GM12878 (cell line): ENCODE measurements at regions not wholly inside any gene's neighbourhood (a gene's known extent, or its start where the extent isn't known, plus 50 kb on each side); places are given as distances from the start of the nearest gene placed in this dataset.

Experiments used
- ATAC-seq: fragments of 200-7000 bp; cut with Tn5 transposase; 3 replicates; pipeline ENCODE4 v1.9.1; 2020; ENCODE audit warnings: mild to moderate bottlenecking, moderate library complexity
- BruUV-seq: library from RNA; stranded (reverse); fragments of 400-500 nt; replicated peaks from 2 replicates; lab custom pipeline; 2021; lab: Mats Ljungman, UMichigan
- CTCF ChIA-PET: fragments of 300-600 bp; sonication (Branson Sonifier 250); formaldehyde crosslinking; extraction: SDS; loops from one replicate; lab custom pipeline; 2021; ENCODE audit warnings: inconsistent platforms; lab: Yijun Ruan, JAX
- POLR2A ChIA-PET: fragments of 350-600 bp; formaldehyde crosslinking; extraction: SDS; loops from one replicate; lab custom pipeline; 2021; ENCODE audit warnings: inconsistent platforms; lab: Charles Lee
- RAD21 ChIA-PET: fragments of 300-600 bp; sonication (Branson Sonifier 250); formaldehyde crosslinking; loops from one replicate; lab custom pipeline; 2023; ENCODE audit warnings: antibody characterized with exemption; ENCODE audit not compliant: unreplicated experiment; lab: Charles Lee
- SMC1A ChIA-PET: fragments of 300-600 bp; sonication (Branson Sonifier 250); formaldehyde crosslinking; loops from one replicate; lab custom pipeline; 2023; ENCODE audit not compliant: unreplicated experiment, uncharacterized antibody; lab: Charles Lee
- DNase-seq: peaks from one replicate; pipeline ENCODE4 v3.0.0-alpha.2; 2011; ENCODE audit warnings: low read depth, low spot score
- FAIRE-seq: peaks from 3 replicates; lab custom pipeline; 2011; peaks lifted over from hg19 to GRCh38; lab: Jason Lieb, UNC
- H2AFZ ChIP-seq: 2 replicates; pipeline ENCODE4 v1.6.0; 2011; ENCODE audit warnings: low read depth, low read length, control low read depth; ENCODE audit not compliant: control insufficient read depth
- H3K27ac ChIP-seq: 2 replicates; pipeline ENCODE4 v1.5.1; 2011; ENCODE audit warnings: control low read depth; ENCODE audit not compliant: control insufficient read depth, insufficient read depth
- H3K27me3 ChIP-seq, 2 experiments: replicated peaks in 1 of 2; 2 replicates each; pipeline versions ENCODE4 v1.6.0 to v1.6.1; 2011; ENCODE audit warnings: low read length in 1 of 2; ENCODE audit not compliant: control insufficient read depth in 2 of 2, insufficient read depth in 2 of 2
- H3K36me3 ChIP-seq, 2 experiments: 2 replicates each; pipeline ENCODE4 v1.5.1; 2011; ENCODE audit warnings: low read length in 1 of 2; ENCODE audit not compliant: control insufficient read depth in 2 of 2, insufficient read depth in 2 of 2
- H3K4me1 ChIP-seq: 2 replicates; pipeline ENCODE4 v1.6.1; 2011; ENCODE audit warnings: mild to moderate bottlenecking, low read length, moderate library complexity, mixed read lengths; ENCODE audit not compliant: control insufficient read depth, insufficient read depth
- H3K4me2 ChIP-seq: 2 replicates; pipeline ENCODE4 v1.6.0; 2011; ENCODE audit warnings: control low read depth; ENCODE audit not compliant: control insufficient read depth, insufficient read depth
- H3K4me3 ChIP-seq: fragments of 200-600 bp; sonication (generic); 2 replicates; pipeline ENCODE4 v1.5.1; 2016
- H3K79me2 ChIP-seq: 2 replicates; pipeline ENCODE4 v1.6.0; 2011; ENCODE audit warnings: low read length; ENCODE audit not compliant: control insufficient read depth, insufficient read depth
- H3K9ac ChIP-seq: 2 replicates; pipeline ENCODE4 v1.8.0; 2011; ENCODE audit warnings: low read length, control low read depth, mixed read lengths; ENCODE audit not compliant: control insufficient read depth, insufficient read depth
- H3K9me3 ChIP-seq: replicated peaks from 3 replicates; pipeline ENCODE4 v1.5.1; 2011; ENCODE audit warnings: mild to moderate bottlenecking, low read length; ENCODE audit not compliant: control insufficient read depth, insufficient read depth
- H4K20me1 ChIP-seq: 2 replicates; pipeline ENCODE4 v1.6.0; 2011; ENCODE audit not compliant: control insufficient read depth, insufficient read depth
- BACH1 ChIP-seq: fragments of 450-650 bp; IDR thresholded peaks from 2 replicates; pipeline ENCODE4 v1.6.1; 2017; ENCODE audit warnings: mild to moderate bottlenecking, borderline replicate concordance
- BHLHE40 ChIP-seq, 2 experiments: fragments of 450-650 bp in 1 of 2; IDR thresholded peaks; 2 replicates each; pipeline ENCODE4 v1.6.1; 2011 to 2017; ENCODE audit warnings: low read depth in 2 of 2, borderline replicate concordance in 1 of 2, improper control_type of control experiment in 1 of 2, low read length in 1 of 2, mild to moderate bottlenecking in 1 of 2
- CHD2 ChIP-seq: IDR thresholded peaks from 2 replicates; pipeline ENCODE4 v1.6.1; 2011; ENCODE audit warnings: low read depth, low read length, improper control_type of control experiment, borderline replicate concordance
- HCFC1 ChIP-seq: fragments of 150-350 bp; IDR thresholded peaks from 2 replicates; pipeline ENCODE4 v1.6.1; 2014; ENCODE audit warnings: low read length
- HDAC6 ChIP-seq: fragments of 200-600 bp; sonication (generic); IDR thresholded peaks from one replicate; pipeline ENCODE4 v1.8.0; 2017; ENCODE audit warnings: antibody characterized with exemption; ENCODE audit not compliant: unreplicated experiment
- NFXL1 ChIP-seq: fragments of 450-650 bp; IDR thresholded peaks from 2 replicates; pipeline ENCODE4 v1.6.1; 2017; ENCODE audit warnings: antibody characterized with exemption, mild to moderate bottlenecking, borderline replicate concordance
- NRF1 ChIP-seq: conservative IDR thresholded peaks from 2 replicates; pipeline ENCODE4 v1.6.1; 2011; ENCODE audit warnings: mild to moderate bottlenecking, low read depth, low read length, improper control_type of control experiment
- RAD51 ChIP-seq: fragments of 450-650 bp; IDR thresholded peaks from 2 replicates; pipeline ENCODE4 v1.6.1; 2016; ENCODE audit warnings: moderate library complexity, mild to moderate bottlenecking, inconsistent platforms
- RELA ChIP-seq: fragments of 450-650 bp; IDR thresholded peaks from 2 replicates; pipeline ENCODE4 v1.8.0; 2014; ENCODE audit warnings: borderline replicate concordance; ENCODE audit not compliant: partially characterized antibody
- SMAD5 ChIP-seq: IDR thresholded peaks from 2 replicates; pipeline ENCODE4 v1.6.1; 2016; ENCODE audit warnings: antibody characterized with exemption, low read depth
- SMC3 ChIP-seq: IDR thresholded peaks from 2 replicates; pipeline ENCODE4 v1.6.1; 2011; ENCODE audit warnings: low read length, improper control_type of control experiment, borderline replicate concordance
- STAT3 ChIP-seq: IDR thresholded peaks from 2 replicates; pipeline ENCODE4 v1.6.1; 2011; ENCODE audit warnings: low read depth, low read length, improper control_type of control experiment
- YBX1 ChIP-seq: fragments of 450-650 bp; IDR thresholded peaks from 2 replicates; pipeline ENCODE4 v1.6.1; 2016; ENCODE audit warnings: antibody characterized with exemption
- ZNF274 ChIP-seq: IDR thresholded peaks from one replicate; pipeline ENCODE4 v1.8.0; 2011; ENCODE audit not compliant: insufficient read length, insufficient read depth
- WGBS: methylation state at CpG from one replicate; pipeline ENCODE4 v1.1.6; 2016; ENCODE audit warnings: low lambda C conversion rate; ENCODE audit not compliant: insufficient replicate concordance, insufficient coverage; ENCODE audit errors: missing lambda C conversion rate; 5-methylcytosine and 5-hydroxymethylcytosine counted together
- in situ Hi-C: fragments of 300-500 bp; cut with MboI; formaldehyde crosslinking; loops from 9 replicates; pipeline ENCODE4 v1.14.3; 2018; ENCODE audit warnings: mixed read lengths
- intact Hi-C: fragments of 100-400 bp; cut with micrococcal nuclease; formaldehyde crosslinking; loops from one replicate; pipeline ENCODE4 v1.14.2; 2022; ENCODE audit not compliant: unreplicated experiment
- TF ChIP-seq, protein P1 (sequence below): fragments of 450-650 bp; IDR thresholded peaks from 2 replicates; pipeline ENCODE4 v1.6.1; 2016; ENCODE audit warnings: mild to moderate bottlenecking
- TF ChIP-seq, protein P2 (sequence below): fragments of 450-650 bp; IDR thresholded peaks from 2 replicates; pipeline ENCODE4 v1.6.1; 2017; ENCODE audit warnings: mild to moderate bottlenecking, low read depth, inconsistent platforms; ENCODE audit not compliant: poor library complexity, severe bottlenecking
- TF ChIP-seq, protein P3 (sequence below): IDR thresholded peaks from 2 replicates; pipeline ENCODE4 v1.6.1; 2012; ENCODE audit warnings: mild to moderate bottlenecking, low read depth, low read length

- ChIA-PET CTCF (interaction anchor here (1.3 kb wide), 1 partner anchor 239 kb away, joined by 4 read pairs; no protein-coding TSS in a partner anchor), RAD21 (no interaction called here), SMC1A (interaction anchor here (1.1 kb wide), 1 partner anchor 11 kb away, joined by 4 read pairs; no protein-coding TSS in a partner anchor), POLR2A (no interaction called here)
- ATAC-seq (no peak), DNase-seq (no peak), FAIRE-seq (no peak)
- H4K20me1 ChIP-seq: no peaks in the 10 kb centered on the region
- H3K9me3 ChIP-seq: no peaks in the 10 kb centered on the region
- no peaks in the 10 kb centered on the region for H3K4me1 ChIP-seq
- no peaks in the 10 kb centered on the region for H3K79me2 ChIP-seq
- H3K27me3 ChIP-seq: no peaks in the 10 kb centered on the region; a peak in 3 of 4 replicates
- no peak overlapping the region for H3K27ac ChIP-seq
- H3K36me3 ChIP-seq: no peaks in the 10 kb centered on the region
- TF ChIP-seq NRF1 (no peak), CHD2 (no peak), RAD51 (no peak), SMAD5 (no peak), STAT3 (no peak), NFXL1 (no peak), YBX1 (no peak), HCFC1 (no peak), RELA (no peak), HDAC6 (no peak), ZNF274 (no peak), SMC3 (no peak), BACH1 (no peak), BHLHE40 (IDR thresholded peaks at IDR 0.05; ENCODE audit: borderline replicate concordance in 1 of 2, low read depth in 2 of 2, low read length in 1 of 2) (no peak)
- TF ChIP-seq, protein P1, sequence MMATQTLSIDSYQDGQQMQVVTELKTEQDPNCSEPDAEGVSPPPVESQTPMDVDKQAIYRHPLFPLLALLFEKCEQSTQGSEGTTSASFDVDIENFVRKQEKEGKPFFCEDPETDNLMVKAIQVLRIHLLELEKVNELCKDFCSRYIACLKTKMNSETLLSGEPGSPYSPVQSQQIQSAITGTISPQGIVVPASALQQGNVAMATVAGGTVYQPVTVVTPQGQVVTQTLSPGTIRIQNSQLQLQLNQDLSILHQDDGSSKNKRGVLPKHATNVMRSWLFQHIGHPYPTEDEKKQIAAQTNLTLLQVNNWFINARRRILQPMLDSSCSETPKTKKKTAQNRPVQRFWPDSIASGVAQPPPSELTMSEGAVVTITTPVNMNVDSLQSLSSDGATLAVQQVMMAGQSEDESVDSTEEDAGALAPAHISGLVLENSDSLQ: no peak
- TF ChIP-seq, protein P2, sequence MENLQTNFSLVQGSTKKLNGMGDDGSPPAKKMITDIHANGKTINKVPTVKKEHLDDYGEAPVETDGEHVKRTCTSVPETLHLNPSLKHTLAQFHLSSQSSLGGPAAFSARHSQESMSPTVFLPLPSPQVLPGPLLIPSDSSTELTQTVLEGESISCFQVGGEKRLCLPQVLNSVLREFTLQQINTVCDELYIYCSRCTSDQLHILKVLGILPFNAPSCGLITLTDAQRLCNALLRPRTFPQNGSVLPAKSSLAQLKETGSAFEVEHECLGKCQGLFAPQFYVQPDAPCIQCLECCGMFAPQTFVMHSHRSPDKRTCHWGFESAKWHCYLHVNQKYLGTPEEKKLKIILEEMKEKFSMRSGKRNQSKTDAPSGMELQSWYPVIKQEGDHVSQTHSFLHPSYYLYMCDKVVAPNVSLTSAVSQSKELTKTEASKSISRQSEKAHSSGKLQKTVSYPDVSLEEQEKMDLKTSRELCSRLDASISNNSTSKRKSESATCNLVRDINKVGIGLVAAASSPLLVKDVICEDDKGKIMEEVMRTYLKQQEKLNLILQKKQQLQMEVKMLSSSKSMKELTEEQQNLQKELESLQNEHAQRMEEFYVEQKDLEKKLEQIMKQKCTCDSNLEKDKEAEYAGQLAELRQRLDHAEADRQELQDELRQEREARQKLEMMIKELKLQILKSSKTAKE: no peak
- TF ChIP-seq, protein P3, sequence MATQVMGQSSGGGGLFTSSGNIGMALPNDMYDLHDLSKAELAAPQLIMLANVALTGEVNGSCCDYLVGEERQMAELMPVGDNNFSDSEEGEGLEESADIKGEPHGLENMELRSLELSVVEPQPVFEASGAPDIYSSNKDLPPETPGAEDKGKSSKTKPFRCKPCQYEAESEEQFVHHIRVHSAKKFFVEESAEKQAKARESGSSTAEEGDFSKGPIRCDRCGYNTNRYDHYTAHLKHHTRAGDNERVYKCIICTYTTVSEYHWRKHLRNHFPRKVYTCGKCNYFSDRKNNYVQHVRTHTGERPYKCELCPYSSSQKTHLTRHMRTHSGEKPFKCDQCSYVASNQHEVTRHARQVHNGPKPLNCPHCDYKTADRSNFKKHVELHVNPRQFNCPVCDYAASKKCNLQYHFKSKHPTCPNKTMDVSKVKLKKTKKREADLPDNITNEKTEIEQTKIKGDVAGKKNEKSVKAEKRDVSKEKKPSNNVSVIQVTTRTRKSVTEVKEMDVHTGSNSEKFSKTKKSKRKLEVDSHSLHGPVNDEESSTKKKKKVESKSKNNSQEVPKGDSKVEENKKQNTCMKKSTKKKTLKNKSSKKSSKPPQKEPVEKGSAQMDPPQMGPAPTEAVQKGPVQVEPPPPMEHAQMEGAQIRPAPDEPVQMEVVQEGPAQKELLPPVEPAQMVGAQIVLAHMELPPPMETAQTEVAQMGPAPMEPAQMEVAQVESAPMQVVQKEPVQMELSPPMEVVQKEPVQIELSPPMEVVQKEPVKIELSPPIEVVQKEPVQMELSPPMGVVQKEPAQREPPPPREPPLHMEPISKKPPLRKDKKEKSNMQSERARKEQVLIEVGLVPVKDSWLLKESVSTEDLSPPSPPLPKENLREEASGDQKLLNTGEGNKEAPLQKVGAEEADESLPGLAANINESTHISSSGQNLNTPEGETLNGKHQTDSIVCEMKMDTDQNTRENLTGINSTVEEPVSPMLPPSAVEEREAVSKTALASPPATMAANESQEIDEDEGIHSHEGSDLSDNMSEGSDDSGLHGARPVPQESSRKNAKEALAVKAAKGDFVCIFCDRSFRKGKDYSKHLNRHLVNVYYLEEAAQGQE: no peak
- H3K9ac ChIP-seq: no peak overlapping the region
- BruUV-seq: no TSS peak
- in situ Hi-C loops: no loop called here
- no peak overlapping the region for H2AFZ ChIP-seq
- 6% methylated on average over 7 of the region's 7 CpGs for WGBS
- no peak overlapping the region for H3K4me2 ChIP-seq
- H3K4me3 ChIP-seq: no peak overlapping the region
- intact Hi-C loops: no loop called here
These were observed 84.6 kb downstream of the MYL12B start for GRCh38 chr18:3346487-3346886.
